Activated B cell treated with CpG ODN at 0.5 μM for 24 hours (primary cell): ENCODE measurements at regions not wholly inside any gene's neighbourhood (a gene's known extent, or its start where the extent isn't known, plus 50 kb on each side); places are given as distances from the start of the nearest gene placed in this dataset.

Source experiments
- ATAC-seq: fragments of 200-7000 bp; cut with Tn5 transposase; one replicate; pipeline ENCODE4 v1.10.0; 2021; ENCODE audit warnings: low read depth, mild to moderate bottlenecking, moderate library complexity
- CTCF ChIA-PET: fragments of 350-600 bp; sonication (Branson Sonifier 250); formaldehyde crosslinking; loops from one replicate; lab custom pipeline; 2021; ENCODE audit warnings: antibody characterized with exemption; lab: Charles Lee
- POLR2A ChIA-PET: fragments of 350-600 bp; sonication (Branson Sonifier 250); formaldehyde crosslinking; loops from one replicate; lab custom pipeline; 2021; ENCODE audit warnings: antibody characterized with exemption; lab: Charles Lee
- DNase-seq: peaks from one replicate; pipeline ENCODE4 v3.0.0; 2022
- H3K27ac Mint-ChIP-seq: one replicate; pipeline ENCODE4 v1.8.0; 2020; ENCODE audit warnings: mixed read lengths
- H3K27me3 Mint-ChIP-seq: one replicate; pipeline ENCODE4 v1.8.0; 2021; ENCODE audit warnings: mixed read lengths
- H3K36me3 Mint-ChIP-seq: one replicate; pipeline ENCODE4 v1.8.0; 2021; ENCODE audit warnings: low read depth, mixed read lengths
- H3K4me1 Mint-ChIP-seq: one replicate; pipeline ENCODE4 v1.8.0; 2021; ENCODE audit warnings: mixed read lengths
- H3K4me3 Mint-ChIP-seq: one replicate; pipeline ENCODE4 v1.8.0; 2020; ENCODE audit warnings: mild to moderate bottlenecking, mixed read lengths
- H3K9me3 Mint-ChIP-seq: one replicate; pipeline ENCODE4 v1.8.0; 2020; ENCODE audit warnings: mixed read lengths
- CTCF ChIP-seq: fragments of 200-600 bp; IDR thresholded peaks from one replicate; pipeline ENCODE4 v1.8.0; 2022; ENCODE audit warnings: antibody characterized with exemption, mild to moderate bottlenecking
- intact Hi-C: fragments of 100-400 bp; cut with micrococcal nuclease; formaldehyde crosslinking; loops from one replicate; pipeline ENCODE4 v1.15.1; 2024

- POLR2A ChIA-PET: no interaction called here
- TF ChIP-seq CTCF: no peak
- Mint-ChIP-seq H3K27me3 (no peaks in the 10 kb centered on the region), H3K4me1 (no peaks in the 10 kb centered on the region), H3K9me3 (peaks cover 8% of the 10 kb centered on the region), H3K36me3 (no peaks in the 10 kb centered on the region), H3K4me3 (no peak overlapping the region), H3K27ac (no peak overlapping the region)
- ATAC-seq: no peak
- no peak for DNase-seq
- intact Hi-C loops: no loop called here
- CTCF ChIA-PET: no interaction called here
These were observed 934.3 kb upstream of the SLIT2 start for GRCh38 chr4:19317377-19317776.

- ChIA-PET CTCF (no interaction called here), POLR2A (no interaction called here)
- Mint-ChIP-seq H3K4me3 (no peak overlapping the region), H3K27ac (no peak overlapping the region), H3K27me3 (no peaks in the 10 kb centered on the region), H3K9me3 (peaks cover 16% of the 10 kb centered on the region), H3K4me1 (no peaks in the 10 kb centered on the region), H3K36me3 (no peaks in the 10 kb centered on the region)
- no peak for ATAC-seq
- no peak for DNase-seq
- intact Hi-C loops: no loop called here
- no peak for TF ChIP-seq CTCF
These were observed 937.6 kb upstream of the SLIT2 start for GRCh38 chr4:19314116-19314515.

- intact Hi-C loops: no loop called here
- Mint-ChIP-seq H3K27ac (no peak overlapping the region), H3K4me3 (no peak overlapping the region), H3K4me1 (no peaks in the 10 kb centered on the region), H3K9me3 (peaks cover 8% of the 10 kb centered on the region), H3K27me3 (no peaks in the 10 kb centered on the region), H3K36me3 (no peaks in the 10 kb centered on the region)
- no peak for TF ChIP-seq CTCF
- ChIA-PET CTCF (no interaction called here), POLR2A (no interaction called here)
- DNase-seq (no peak), ATAC-seq (no peak)
These were observed 942.3 kb upstream of the SLIT2 start for GRCh38 chr4:19309378-19309777.

- no peak overlapping the region for H3K4me3 Mint-ChIP-seq
- TF ChIP-seq CTCF: no peak
- POLR2A ChIA-PET: no interaction called here
- H3K27me3 Mint-ChIP-seq: no peaks in the 10 kb centered on the region
- no peaks in the 10 kb centered on the region for H3K4me1 Mint-ChIP-seq
- H3K9me3 Mint-ChIP-seq: peaks cover 3% of the 10 kb centered on the region
- CTCF ChIA-PET: no interaction called here
- H3K27ac Mint-ChIP-seq: no peak overlapping the region
- no peak for DNase-seq
- intact Hi-C loops: no loop called here
- H3K36me3 Mint-ChIP-seq: no peaks in the 10 kb centered on the region
- no peak for ATAC-seq
These were observed 947.7 kb upstream of the SLIT2 start for GRCh38 chr4:19304028-19304427.

- Mint-ChIP-seq H3K36me3 (no peaks in the 10 kb centered on the region), H3K4me1 (no peaks in the 10 kb centered on the region), H3K4me3 (no peak overlapping the region), H3K9me3 (peaks cover 7% of the 10 kb centered on the region), H3K27ac (no peak overlapping the region), H3K27me3 (no peaks in the 10 kb centered on the region)
- no peak for TF ChIP-seq CTCF
- ChIA-PET CTCF (no interaction called here), POLR2A (no interaction called here)
- intact Hi-C loops: no loop called here
- no peak for ATAC-seq
- no peak for DNase-seq
These were observed 950.2 kb upstream of the SLIT2 start for GRCh38 chr4:19301527-19301926.
